Fibroblast of mammary gland (primary cell): ENCODE measurements at regions not wholly inside any gene's neighbourhood (a gene's known extent, or its start where the extent isn't known, plus 50 kb on each side); places are given as distances from the start of the nearest gene placed in this dataset.

Experiments
- DNase-seq: peaks from one replicate; pipeline ENCODE4 v3.0.0-alpha.2; 2010; ENCODE audit warnings: low read depth
- H3K4me3 ChIP-seq: 2 replicates; pipeline ENCODE4 v1.5.1; 2011; ENCODE audit warnings: low read depth, mild to moderate bottlenecking, low read length, moderate library complexity; ENCODE audit not compliant: control insufficient read depth
- CTCF ChIP-seq: conservative IDR thresholded peaks from 2 replicates; pipeline ENCODE4 v1.5.1; 2011; ENCODE audit warnings: low read depth, low read length, inconsistent platforms; ENCODE audit not compliant: control insufficient read depth, insufficient read depth

- no peak for TF ChIP-seq CTCF
These were observed 645.1 kb downstream of the UQCRFS1 start for GRCh38 chr19:28567834-28568233.

GRCh38 chr19:28563964-28564921 lies 648.7 kb downstream of the UQCRFS1 start:
- no peak overlapping the region for H3K4me3 ChIP-seq
- no peak for TF ChIP-seq CTCF
- no peak for DNase-seq

More at GRCh38 chr19:28567834-28568233, 645.1 kb downstream of the UQCRFS1 start:
- no peak for DNase-seq
- no peak overlapping the region for H3K4me3 ChIP-seq

- TF ChIP-seq CTCF, result no peak
- H3K4me3 ChIP-seq, result no peak overlapping the region
- DNase-seq, result no peak
These were observed 652.2 kb downstream of the UQCRFS1 start for GRCh38 chr19:28560786-28561185.

GRCh38 chr19:28558783-28559182 lies 654.2 kb downstream of the UQCRFS1 start:
- no peak overlapping the region for H3K4me3 ChIP-seq
- TF ChIP-seq CTCF, result no peak
- DNase-seq, result no peak

- TF ChIP-seq CTCF, result no peak
- no peak overlapping the region for H3K4me3 ChIP-seq
- no peak for DNase-seq
These were observed 656.6 kb downstream of the UQCRFS1 start for GRCh38 chr19:28556371-28556770.

GRCh38 chr19:28555317-28555716 lies 657.6 kb downstream of the UQCRFS1 start:
- H3K4me3 ChIP-seq, result no peak overlapping the region
- TF ChIP-seq CTCF, result no peak
- no peak for DNase-seq
